Epithelial cell of proximal tubule (primary cell): ENCODE measurements at regions not wholly inside any gene's neighbourhood (a gene's known extent, or its start where the extent isn't known, plus 50 kb on each side); places are given as distances from the start of the nearest gene placed in this dataset.
"Not testable (repeated sequence)": the region's sequence is repeated elsewhere in the genome, so short reads cannot be mapped to it uniquely, and the experiment has no call there.

ENCODE experiments used
- DNase-seq: peaks from one replicate; pipeline ENCODE4 v3.0.0-alpha.2; 2011; ENCODE audit warnings: low read depth
- H3K4me3 ChIP-seq: 2 replicates; pipeline ENCODE4 v1.5.1; 2011; ENCODE audit warnings: low read depth, mild to moderate bottlenecking, low read length
- CTCF ChIP-seq: conservative IDR thresholded peaks from 2 replicates; pipeline ENCODE4 v1.5.1; 2012; ENCODE audit warnings: low read depth, mild to moderate bottlenecking, low read length

- no peak overlapping the region for H3K4me3 ChIP-seq
Observed at GRCh38 chr6:141780296-141780695, 352.4 kb upstream of the GJE1 start.

GRCh38 chr6:141764388-141764787, 368.3 kb upstream of the GJE1 start:
- TF ChIP-seq CTCF = no peak
- H3K4me3 ChIP-seq = no peak overlapping the region
- no peak for DNase-seq

More at GRCh38 chr6:141780296-141780695, 352.4 kb upstream of the GJE1 start:
- no peak for DNase-seq
- TF ChIP-seq CTCF = no peak

GRCh38 chr6:141758430-141758829, 374.3 kb upstream of the GJE1 start:
- DNase-seq = no peak
- no peak for TF ChIP-seq CTCF
- H3K4me3 ChIP-seq = no peak overlapping the region

GRCh38 chr6:141753180-141753579, 379.5 kb upstream of the GJE1 start:
- TF ChIP-seq CTCF = no peak
- H3K4me3 ChIP-seq = no peak overlapping the region
- no peak for DNase-seq

GRCh38 chr6:141752677-141753076, 380.0 kb upstream of the GJE1 start:
- TF ChIP-seq CTCF = no peak
- no peak for DNase-seq
- no peak overlapping the region for H3K4me3 ChIP-seq

- not testable (repeated sequence) for DNase-seq
Observed at GRCh38 chr6:141746324-141746723, 386.4 kb upstream of the GJE1 start.

GRCh38 chr6:141744971-141745370, 387.8 kb upstream of the GJE1 start:
- DNase-seq = no peak
- no peak overlapping the region for H3K4me3 ChIP-seq
- TF ChIP-seq CTCF = no peak

More at GRCh38 chr6:141746324-141746723, 386.4 kb upstream of the GJE1 start:
- not testable (repeated sequence) for H3K4me3 ChIP-seq
